H9 (cell line): ENCODE measurements at regions not wholly inside any gene's neighbourhood (a gene's known extent, or its start where the extent isn't known, plus 50 kb on each side); places are given as distances from the start of the nearest gene placed in this dataset.

Source experiments
- DNase-seq: peaks from one replicate; pipeline ENCODE4 v3.0.0-alpha.2; 2017
- H2AFZ ChIP-seq: one replicate; pipeline ENCODE4 v1.6.1; 2013; ENCODE audit warnings: mild to moderate bottlenecking, low read length, control low read depth, moderate library complexity
- H2AK5ac ChIP-seq: 2 replicates; pipeline ENCODE4 v1.6.1; 2013; ENCODE audit warnings: low read length, control low read depth, mixed read lengths; ENCODE audit not compliant: insufficient read length
- H2BK120ac ChIP-seq: one replicate; pipeline ENCODE4 v1.6.1; 2013; ENCODE audit warnings: low read depth, mild to moderate bottlenecking, low read length, control low read depth, inconsistent platforms; ENCODE audit not compliant: poor library complexity, severe bottlenecking
- H2BK12ac ChIP-seq: 2 replicates; pipeline ENCODE4 v1.6.1; 2013; ENCODE audit warnings: low read length, control low read depth, mixed read lengths, low read depth; ENCODE audit not compliant: insufficient read length
- H2BK15ac ChIP-seq: 2 replicates; pipeline ENCODE4 v1.6.1; 2013; ENCODE audit warnings: low read depth, low read length, control low read depth
- H2BK20ac ChIP-seq: one replicate; pipeline ENCODE4 v1.6.1; 2013; ENCODE audit warnings: low read depth, mild to moderate bottlenecking, low read length, control low read depth, inconsistent platforms; ENCODE audit not compliant: poor library complexity, severe bottlenecking
- H2BK5ac ChIP-seq: 2 replicates; pipeline ENCODE4 v1.6.1; 2013; ENCODE audit warnings: low read length, control low read depth, mixed read lengths; ENCODE audit not compliant: insufficient read length
- H3K14ac ChIP-seq: 2 replicates; pipeline ENCODE4 v1.6.1; 2013; ENCODE audit warnings: low read length, control low read depth; ENCODE audit not compliant: insufficient read depth
- H3K18ac ChIP-seq: 2 replicates; pipeline ENCODE4 v1.6.1; 2013; ENCODE audit warnings: low read depth, mild to moderate bottlenecking, mixed read lengths, low read length, control low read depth; ENCODE audit not compliant: insufficient read length
- H3K23ac ChIP-seq: 2 replicates; pipeline ENCODE4 v1.6.1; 2013; ENCODE audit warnings: low read length, control low read depth, mixed read lengths, low read depth; ENCODE audit not compliant: insufficient read length
- H3K23me2 ChIP-seq: 2 replicates; pipeline ENCODE4 v1.6.1; 2013; ENCODE audit warnings: low read depth, mild to moderate bottlenecking, mixed read lengths, low read length, control low read depth; ENCODE audit not compliant: insufficient read length, poor library complexity, severe bottlenecking
- H3K27ac ChIP-seq: 2 replicates; pipeline ENCODE4 v1.5.1; 2013; ENCODE audit warnings: low read length, control low read depth, mixed read lengths, low read depth; ENCODE audit not compliant: insufficient read length
- H3K27me3 ChIP-seq: 2 replicates; pipeline ENCODE4 v1.6.1; 2013; ENCODE audit warnings: low read length, control low read depth, inconsistent platforms; ENCODE audit not compliant: insufficient read depth
- H3K4ac ChIP-seq: 2 replicates; pipeline ENCODE4 v1.6.1; 2013; ENCODE audit warnings: low read depth, mild to moderate bottlenecking, control low read depth, inconsistent platforms, low read length, moderate library complexity
- H3K4me1 ChIP-seq: 2 replicates; pipeline ENCODE4 v1.6.1; 2013; ENCODE audit warnings: low read length, control low read depth, inconsistent platforms; ENCODE audit not compliant: insufficient read depth
- H3K4me2 ChIP-seq: 2 replicates; pipeline ENCODE4 v1.6.1; 2013; ENCODE audit warnings: low read length, control low read depth, mixed read lengths; ENCODE audit not compliant: insufficient read length, insufficient read depth
- H3K56ac ChIP-seq: 2 replicates; pipeline ENCODE4 v1.6.1; 2013; ENCODE audit warnings: low read depth, mild to moderate bottlenecking, mixed read lengths, low read length, control low read depth; ENCODE audit not compliant: insufficient read length
- H3K79me1 ChIP-seq: 2 replicates; pipeline ENCODE4 v1.6.1; 2013; ENCODE audit warnings: low read depth, mild to moderate bottlenecking, moderate library complexity, low read length, control low read depth, inconsistent platforms; ENCODE audit not compliant: insufficient read depth, poor library complexity, severe bottlenecking
- H3K79me2 ChIP-seq: 2 replicates; pipeline ENCODE4 v1.6.1; 2013; ENCODE audit warnings: low read length, control low read depth, inconsistent platforms; ENCODE audit not compliant: insufficient read depth
- H3K9ac ChIP-seq: 2 replicates; pipeline ENCODE4 v1.6.1; 2013; ENCODE audit warnings: low read length, control low read depth, mixed read lengths; ENCODE audit not compliant: insufficient read length; ENCODE audit errors: extremely low read depth
- H3K9me3 ChIP-seq: one replicate; pipeline ENCODE4 v1.6.1; 2013; ENCODE audit warnings: low read depth, low read length, inconsistent platforms; ENCODE audit not compliant: control insufficient read depth
- H3T11ph ChIP-seq: one replicate; pipeline ENCODE4 v1.6.1; 2013; ENCODE audit warnings: mild to moderate bottlenecking, low read length, control low read depth, inconsistent platforms
- H4K20me1 ChIP-seq: one replicate; pipeline ENCODE4 v1.6.1; 2013; ENCODE audit not compliant: control insufficient read depth, insufficient read length, insufficient read depth
- H4K5ac ChIP-seq: 2 replicates; pipeline ENCODE4 v1.6.1; 2013; ENCODE audit warnings: low read depth, mild to moderate bottlenecking, mixed read lengths, low read length, control low read depth; ENCODE audit not compliant: insufficient read length
- H4K8ac ChIP-seq: replicated peaks from 2 replicates; pipeline ENCODE4 v1.6.1; 2013; ENCODE audit warnings: low read length, control low read depth, mixed read lengths, low read depth; ENCODE audit not compliant: insufficient read length
- H4K91ac ChIP-seq: 2 replicates; pipeline ENCODE4 v1.6.1; 2013; ENCODE audit warnings: low read depth, mild to moderate bottlenecking, moderate library complexity, mixed read lengths, low read length, control low read depth; ENCODE audit not compliant: insufficient read length
- H3K27ac Mint-ChIP-seq, 3 experiments: 2 replicates in 2 of 3; 3 replicates in 1 of 3; pipeline ENCODE4 v1.8.0; 2020 to 2021; ENCODE audit warnings: mixed read lengths in 3 of 3, mild to moderate bottlenecking in 1 of 3, moderate library complexity in 1 of 3
- H3K27me3 Mint-ChIP-seq: 2 replicates; pipeline ENCODE4 v1.8.0; 2021; ENCODE audit warnings: low read depth, mild to moderate bottlenecking, moderate library complexity, mixed read lengths
- H3K36me3 Mint-ChIP-seq, 3 experiments: 2 replicates in 2 of 3; 3 replicates in 1 of 3; pipeline ENCODE4 v1.8.0; 2020 to 2021; ENCODE audit warnings: low read depth in 3 of 3, mixed read lengths in 3 of 3; ENCODE audit not compliant: insufficient read depth in 1 of 3
- H3K4me1 Mint-ChIP-seq, 2 experiments: 2 replicates each; pipeline ENCODE4 v1.8.0; 2020; ENCODE audit warnings: mixed read lengths in 2 of 2
- H3K4me3 Mint-ChIP-seq, 2 experiments: 2 replicates in 1 of 2; 3 replicates in 1 of 2; pipeline ENCODE4 v1.8.0; 2020 to 2021; ENCODE audit warnings: mild to moderate bottlenecking in 2 of 2, mixed read lengths in 2 of 2, moderate library complexity in 1 of 2
- H3K9me3 Mint-ChIP-seq, 2 experiments: 2 replicates in 1 of 2; 3 replicates in 1 of 2; pipeline ENCODE4 v1.8.0; 2020; ENCODE audit warnings: mild to moderate bottlenecking in 2 of 2, mixed read lengths in 2 of 2, moderate library complexity in 1 of 2
- CTCF ChIP-seq: fragments of 200-600 bp; sonication (generic); conservative IDR thresholded peaks from 3 replicates; pipeline ENCODE4 v1.8.0; 2021; ENCODE audit warnings: antibody characterized with exemption, mild to moderate bottlenecking
- whole genome bisulfite sequencing: extraction: QIAGEN DNeasy Blood & Tissue Kit; methylation state at CpG from one replicate; pipeline ENCODE4 v1.1.7; 2013; ENCODE audit warnings: missing lambda C conversion rate, low lambda C conversion rate, mixed read lengths; ENCODE audit not compliant: insufficient read length; ENCODE audit errors: extremely low coverage; 5-methylcytosine and 5-hydroxymethylcytosine counted together

GRCh38 chr11:116217006-116217405 is 555.8 kb downstream of the BUD13 start:
- Histone ChIP-seq H3K79me1 (no peaks in the 10 kb centered on the region), H2AFZ (no peak overlapping the region), H3K14ac (no peak overlapping the region), H3K56ac (no peak overlapping the region), H2AK5ac (no peak overlapping the region), H2BK5ac (no peak overlapping the region), H3K79me2 (no peaks in the 10 kb centered on the region), H3K4me1 (no peaks in the 10 kb centered on the region), H2BK20ac (no peak overlapping the region), H2BK12ac (no peak overlapping the region), H4K8ac (no peak overlapping the region), H4K5ac (no peak overlapping the region), H3K4ac (no peak overlapping the region), H4K20me1 (no peaks in the 10 kb centered on the region), H3T11ph (no peak overlapping the region), H3K18ac (no peak overlapping the region), H3K9me3 (no peaks in the 10 kb centered on the region), H3K27me3 (no peaks in the 10 kb centered on the region), H2BK15ac (no peak overlapping the region), H3K23me2 (no peaks in the 10 kb centered on the region), H2BK120ac (no peak overlapping the region), H3K9ac (no peak overlapping the region), H4K91ac (no peak overlapping the region), H3K4me2 (no peak overlapping the region), H3K27ac (no peak overlapping the region), H3K23ac (no peak overlapping the region)
- Mint-ChIP-seq H3K27me3 (peaks cover 6% of the 10 kb centered on the region), H3K9me3 (peaks cover 10 to 12% of the 10 kb centered on the region in 2 experiments; a peak in 3 of 5 replicates), H3K36me3 (peaks cover 7 to 10% (median 9%) of the 10 kb centered on the region in 3 experiments), H3K4me1 (peaks cover 9 to 12% of the 10 kb centered on the region in 2 experiments; a peak in 3 of 4 replicates), H3K27ac (no peak overlapping the region), H3K4me3 (no peak overlapping the region)
- TF ChIP-seq CTCF = 0 out of 3 replicates have a peak, but pooled peaks have one; percentile 19
- WGBS = no CpG with 5 or more reads among the region's 6 CpGs
- no peak for DNase-seq
